ENCODE measurements at regions not wholly inside any gene's neighbourhood (a gene's known extent, or its start where the extent isn't known, plus 50 kb on each side); places are given as distances from the start of the nearest gene placed in this dataset.

DNA sequence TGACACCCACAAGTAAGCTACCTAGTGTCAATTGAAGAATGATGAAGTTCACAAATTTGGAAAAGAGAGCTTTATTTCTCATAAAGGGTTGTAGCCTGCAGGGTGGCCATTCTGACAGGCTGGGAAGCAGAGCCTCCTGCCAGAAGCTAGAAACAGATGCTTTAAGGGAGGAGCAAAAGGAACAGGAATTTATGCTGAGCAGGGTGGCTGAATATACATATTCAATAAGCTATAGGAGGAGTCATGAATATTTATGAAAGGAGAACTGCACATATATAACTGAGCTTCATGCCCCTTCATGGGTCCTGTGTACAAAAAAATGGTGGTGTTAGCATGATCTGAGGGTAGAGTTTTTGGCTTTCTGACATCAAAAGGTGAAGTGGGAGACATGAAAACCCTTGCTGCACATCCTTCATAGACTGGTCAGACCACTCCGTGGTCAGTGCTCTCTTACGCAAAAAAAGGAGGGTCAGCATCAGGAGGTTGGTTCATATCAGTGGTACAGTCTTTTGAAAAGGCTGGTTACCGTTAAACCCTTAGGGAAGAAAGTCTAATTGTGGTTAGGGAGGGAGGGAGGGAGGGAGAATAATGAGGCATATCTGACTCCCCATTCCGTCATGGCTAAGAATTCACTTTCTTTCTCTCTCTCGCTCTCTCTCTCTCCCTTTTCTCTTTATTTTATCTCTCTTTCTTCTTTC, 121.4 kb downstream of the LUZP4 start:
- no peak for DNase-seq (ENCODE audit: low spot score)
- H3K27ac Mint-ChIP-seq (ENCODE audit: unreplicated experiment): no peak overlapping the region
- no peaks in the 10 kb centered on the region for H3K36me3 Mint-ChIP-seq (ENCODE audit: low read depth, unreplicated experiment)
- H3K27me3 Mint-ChIP-seq (ENCODE audit: unreplicated experiment): peaks cover 2% of the 10 kb centered on the region
- no peaks in the 10 kb centered on the region for H3K4me1 Mint-ChIP-seq (ENCODE audit: unreplicated experiment)
- TF ChIP-seq, protein P1, sequence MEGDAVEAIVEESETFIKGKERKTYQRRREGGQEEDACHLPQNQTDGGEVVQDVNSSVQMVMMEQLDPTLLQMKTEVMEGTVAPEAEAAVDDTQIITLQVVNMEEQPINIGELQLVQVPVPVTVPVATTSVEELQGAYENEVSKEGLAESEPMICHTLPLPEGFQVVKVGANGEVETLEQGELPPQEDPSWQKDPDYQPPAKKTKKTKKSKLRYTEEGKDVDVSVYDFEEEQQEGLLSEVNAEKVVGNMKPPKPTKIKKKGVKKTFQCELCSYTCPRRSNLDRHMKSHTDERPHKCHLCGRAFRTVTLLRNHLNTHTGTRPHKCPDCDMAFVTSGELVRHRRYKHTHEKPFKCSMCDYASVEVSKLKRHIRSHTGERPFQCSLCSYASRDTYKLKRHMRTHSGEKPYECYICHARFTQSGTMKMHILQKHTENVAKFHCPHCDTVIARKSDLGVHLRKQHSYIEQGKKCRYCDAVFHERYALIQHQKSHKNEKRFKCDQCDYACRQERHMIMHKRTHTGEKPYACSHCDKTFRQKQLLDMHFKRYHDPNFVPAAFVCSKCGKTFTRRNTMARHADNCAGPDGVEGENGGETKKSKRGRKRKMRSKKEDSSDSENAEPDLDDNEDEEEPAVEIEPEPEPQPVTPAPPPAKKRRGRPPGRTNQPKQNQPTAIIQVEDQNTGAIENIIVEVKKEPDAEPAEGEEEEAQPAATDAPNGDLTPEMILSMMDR (IDR thresholded peaks at IDR 0.05; ENCODE audit: unreplicated experiment): no peak
- no peaks in the 10 kb centered on the region for H3K9me3 Mint-ChIP-seq (ENCODE audit: unreplicated experiment)
- no peak overlapping the region for H3K4me3 Mint-ChIP-seq (ENCODE audit: unreplicated experiment)

DNA sequence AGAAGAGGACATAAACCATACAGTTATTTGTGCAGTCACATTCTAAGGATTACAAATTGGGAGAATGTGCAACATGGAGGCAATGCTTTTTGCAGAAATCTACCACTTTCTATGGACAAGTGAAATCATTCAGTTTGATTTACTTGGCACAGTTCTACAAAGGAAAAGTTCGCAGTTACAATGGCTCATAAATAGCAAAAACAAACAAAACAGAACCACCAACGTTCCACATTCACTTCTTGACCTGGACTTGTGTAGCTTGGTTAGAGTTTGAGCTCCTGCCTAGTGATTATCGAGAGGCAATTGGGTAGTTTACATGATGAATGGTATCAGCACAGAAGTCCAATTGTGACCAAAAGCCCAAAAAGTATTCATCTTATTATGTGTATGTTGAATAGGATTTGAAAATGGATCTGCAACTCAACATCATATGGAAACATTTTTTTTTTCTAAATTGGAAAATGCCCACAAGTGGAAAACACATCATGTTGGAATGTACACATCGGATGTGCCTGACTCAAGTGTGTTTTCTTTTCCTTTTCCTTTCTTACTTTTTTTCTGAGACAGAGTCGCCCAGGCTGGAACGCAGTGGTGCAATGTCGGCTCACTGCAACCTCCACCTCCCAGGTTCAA, 123.8 kb downstream of the LUZP4 start:
- no peaks in the 10 kb centered on the region for H3K9me3 Mint-ChIP-seq (ENCODE audit: unreplicated experiment)
- TF ChIP-seq, protein P1 (IDR thresholded peaks at IDR 0.05; ENCODE audit: unreplicated experiment): no peak
- DNase-seq (ENCODE audit: low spot score): no peak
- H3K27me3 Mint-ChIP-seq (ENCODE audit: unreplicated experiment): peaks cover 2% of the 10 kb centered on the region
- peaks cover 5% of the 10 kb centered on the region for H3K4me1 Mint-ChIP-seq (ENCODE audit: unreplicated experiment)
- H3K27ac Mint-ChIP-seq (ENCODE audit: unreplicated experiment): no peak overlapping the region
- H3K36me3 Mint-ChIP-seq (ENCODE audit: low read depth, unreplicated experiment): no peaks in the 10 kb centered on the region
- H3K4me3 Mint-ChIP-seq (ENCODE audit: unreplicated experiment): no peak overlapping the region

DNA sequence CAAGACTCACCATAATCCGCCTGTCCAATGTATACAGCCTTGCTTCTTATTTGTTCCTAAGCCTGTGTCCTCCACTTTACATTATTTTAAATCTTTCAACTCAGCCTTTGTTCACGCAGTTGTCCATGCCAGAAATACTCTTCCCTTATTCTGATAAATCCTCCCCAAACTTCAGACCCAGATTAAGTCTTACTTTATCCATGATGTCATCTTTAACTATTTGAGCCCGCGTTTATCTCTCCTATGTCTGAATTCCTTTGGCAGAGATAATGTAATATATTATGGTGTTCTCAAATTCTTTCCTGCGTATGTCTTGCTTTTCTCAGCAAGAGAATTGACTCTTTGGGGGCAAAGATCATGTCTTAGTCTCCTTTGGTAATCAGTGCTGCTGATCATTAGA, 129.6 kb downstream of the LUZP4 start:
- no peak for DNase-seq (ENCODE audit: low spot score)
- peaks cover 2% of the 10 kb centered on the region for H3K27me3 Mint-ChIP-seq (ENCODE audit: unreplicated experiment)
- TF ChIP-seq, protein P1 (IDR thresholded peaks at IDR 0.05; ENCODE audit: unreplicated experiment): no peak
- H3K27ac Mint-ChIP-seq (ENCODE audit: unreplicated experiment): no peak overlapping the region
- no peak overlapping the region for H3K4me3 Mint-ChIP-seq (ENCODE audit: unreplicated experiment)
- H3K36me3 Mint-ChIP-seq (ENCODE audit: low read depth, unreplicated experiment): no peaks in the 10 kb centered on the region
- peaks cover 5% of the 10 kb centered on the region for H3K4me1 Mint-ChIP-seq (ENCODE audit: unreplicated experiment)
- H3K9me3 Mint-ChIP-seq (ENCODE audit: unreplicated experiment): no peaks in the 10 kb centered on the region

DNA sequence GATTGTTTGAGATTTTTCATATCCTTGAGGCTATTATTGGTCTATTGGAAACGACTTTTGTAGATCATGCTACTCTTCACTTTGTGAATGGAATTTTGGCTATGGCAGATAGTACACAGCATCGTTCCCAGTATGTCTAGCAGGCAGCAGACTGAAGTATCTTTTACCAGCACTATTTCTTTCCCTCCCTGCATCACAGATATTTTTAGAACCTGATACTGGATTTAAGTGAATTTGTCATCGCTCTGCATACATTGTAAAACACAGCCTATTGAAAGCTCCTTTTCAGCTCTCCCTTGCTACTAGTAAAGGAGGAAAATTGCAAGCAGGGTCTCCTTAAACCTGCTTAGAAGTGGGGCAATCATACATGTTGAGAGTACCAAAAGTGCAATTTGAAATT, 133.6 kb downstream of the LUZP4 start:
- DNase-seq (ENCODE audit: low spot score): no peak

DNA sequence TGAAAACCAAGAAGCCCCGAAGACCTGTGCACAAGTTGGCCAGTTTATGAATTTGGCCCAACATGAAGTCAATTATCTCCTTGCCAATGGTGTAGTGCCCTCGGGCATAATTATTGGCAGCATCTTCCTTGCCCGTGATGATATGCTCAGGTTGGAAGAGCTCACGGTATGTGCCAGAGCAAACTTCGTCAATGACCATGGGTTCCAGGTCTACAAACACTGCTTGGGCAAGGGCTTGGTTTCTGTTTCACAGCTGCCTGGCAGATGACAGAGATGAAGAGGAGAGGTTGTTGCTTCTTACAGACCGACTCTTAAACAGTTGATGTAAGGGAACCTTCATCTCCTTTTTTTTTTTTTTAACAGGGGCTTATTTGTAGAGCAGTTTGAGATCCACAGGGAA, 135.6 kb upstream of the PLS3 start:
- no peaks in the 10 kb centered on the region for H3K4me1 Mint-ChIP-seq (ENCODE audit: unreplicated experiment)
- no peaks in the 10 kb centered on the region for H3K36me3 Mint-ChIP-seq (ENCODE audit: low read depth, unreplicated experiment)
- no peak for DNase-seq (ENCODE audit: low spot score)
- no peaks in the 10 kb centered on the region for H3K9me3 Mint-ChIP-seq (ENCODE audit: unreplicated experiment)
- H3K27me3 Mint-ChIP-seq (ENCODE audit: unreplicated experiment): peaks cover 2% of the 10 kb centered on the region
- no peak overlapping the region for H3K27ac Mint-ChIP-seq (ENCODE audit: unreplicated experiment)
- H3K4me3 Mint-ChIP-seq (ENCODE audit: unreplicated experiment): no peak overlapping the region
- TF ChIP-seq, protein P1 (IDR thresholded peaks at IDR 0.05; ENCODE audit: unreplicated experiment): no peak

More for the DNA sequence above, 133.6 kb downstream of the LUZP4 start:
- Mint-ChIP-seq H3K4me3 (ENCODE audit: unreplicated experiment) (no peak overlapping the region), H3K4me1 (ENCODE audit: unreplicated experiment) (no peaks in the 10 kb centered on the region), H3K27me3 (ENCODE audit: unreplicated experiment) (peaks cover 2% of the 10 kb centered on the region), H3K9me3 (ENCODE audit: unreplicated experiment) (no peaks in the 10 kb centered on the region), H3K36me3 (ENCODE audit: low read depth, unreplicated experiment) (no peaks in the 10 kb centered on the region), H3K27ac (ENCODE audit: unreplicated experiment) (no peak overlapping the region)
- TF ChIP-seq, protein P1 (IDR thresholded peaks at IDR 0.05; ENCODE audit: unreplicated experiment): no peak

Measured in endothelial cell (in vitro differentiated cells).